GM19239 (cell line): ENCODE measurements at regions not wholly inside any gene's neighbourhood (a gene's known extent, or its start where the extent isn't known, plus 50 kb on each side); places are given as distances from the start of the nearest gene placed in this dataset.

Experiments used
- DNase-seq: peaks from one replicate; pipeline ENCODE4 v3.0.0; 2011; ENCODE audit warnings: low spot score; ENCODE audit not compliant: insufficient read length
- FAIRE-seq: peaks from 2 replicates; lab custom pipeline; 2011; peaks lifted over from hg19 to GRCh38; lab: Jason Lieb, UNC

- no peak for DNase-seq
- FAIRE-seq, result no peak
Observed at GRCh38 chr9:734831-735511, 106.5 kb upstream of the DMRT1 start.

- DNase-seq, result no peak
- FAIRE-seq, result no peak
Observed at GRCh38 chr9:737400-738120, 103.9 kb upstream of the DMRT1 start.

- DNase-seq, result no peak
- FAIRE-seq, result no peak
Observed at GRCh38 chr9:738209-738915, 103.1 kb upstream of the DMRT1 start.

GRCh38 chr9:739362-739761 lies 102.1 kb upstream of the DMRT1 start:
- DNase-seq (no peak), FAIRE-seq (no peak)

- no peak for DNase-seq
- FAIRE-seq, result no peak
Observed at GRCh38 chr9:740221-740620, 101.3 kb upstream of the DMRT1 start.

- DNase-seq (no peak), FAIRE-seq (no peak)
Observed at GRCh38 chr9:742104-742503, 99.4 kb upstream of the DMRT1 start.

- no peak for FAIRE-seq
- no peak for DNase-seq
Observed at GRCh38 chr9:742914-743589, 98.4 kb upstream of the DMRT1 start.

- FAIRE-seq (no peak), DNase-seq (no peak)
Observed at GRCh38 chr9:744046-744712, 97.3 kb upstream of the DMRT1 start.

GRCh38 chr9:744790-745484 lies 96.6 kb upstream of the DMRT1 start:
- no peak for DNase-seq
- FAIRE-seq, result no peak

- FAIRE-seq (no peak), DNase-seq (no peak)
Observed at GRCh38 chr9:745761-746380, 95.6 kb upstream of the DMRT1 start.

- DNase-seq (no peak), FAIRE-seq (no peak)
Observed at GRCh38 chr9:746661-747434, 94.6 kb upstream of the DMRT1 start.

- DNase-seq (no peak), FAIRE-seq (no peak)
Observed at GRCh38 chr9:747567-747966, 93.9 kb upstream of the DMRT1 start.

GRCh38 chr9:748861-749497 lies 92.5 kb upstream of the DMRT1 start:
- no peak for DNase-seq
- no peak for FAIRE-seq

- DNase-seq (no peak), FAIRE-seq (no peak)
Observed at GRCh38 chr9:749716-750115, 91.8 kb upstream of the DMRT1 start.

GRCh38 chr9:750249-750967 lies 91.1 kb upstream of the DMRT1 start:
- no peak for FAIRE-seq
- DNase-seq, result no peak

GRCh38 chr9:751137-752051 lies 90.1 kb upstream of the DMRT1 start:
- FAIRE-seq (no peak), DNase-seq (no peak)
